ENCODE measurements at regions not wholly inside any gene's neighbourhood (a gene's known extent, or its start where the extent isn't known, plus 50 kb on each side); places are given as distances from the start of the nearest gene placed in this dataset.

- ChIA-PET CTCF (interaction anchor here (0.5 to 3.7 kb wide), 31 partner anchors 9 to 1210 kb away, joined by 3 to 64 read pairs (median 4); partner anchors contain the start of gene MTX2), POLR2A (no interaction called here)
- Mint-ChIP-seq H3K4me3 (ENCODE audit: unreplicated experiment) (no peak overlapping the region), H3K9me3 (ENCODE audit: unreplicated experiment) (no peaks in the 10 kb centered on the region), H3K27me3 (ENCODE audit: insufficient read depth, unreplicated experiment) (peaks cover 15% of the 10 kb centered on the region), H3K4me1 (ENCODE audit: low read depth, unreplicated experiment) (no peaks in the 10 kb centered on the region), H3K27ac (ENCODE audit: unreplicated experiment) (no peak overlapping the region), H3K36me3 (ENCODE audit: insufficient read depth, unreplicated experiment) (no peaks in the 10 kb centered on the region)
- DNase-seq = peak; percentile 76 to 85
- TF ChIP-seq CTCF (IDR thresholded peaks at IDR 0.05; ENCODE audit: insufficient read depth in 1 of 2, low read depth in 1 of 2, low read length in 1 of 2, severe bottlenecking in 1 of 2, unreplicated experiment in 1 of 2) = peak; percentile 88 to 91
- Histone ChIP-seq H3K4me1 (no peaks in the 10 kb centered on the region), H3K27me3 (replicated peaks; ENCODE audit: control insufficient read depth, insufficient read depth, low read length) (no peaks in the 10 kb centered on the region), H3K36me3 (ENCODE audit: control insufficient read depth, insufficient read depth, low read length) (no peaks in the 10 kb centered on the region), H3K9me3 (no peaks in the 10 kb centered on the region), H3K4me3 (ENCODE audit: low read depth, low read length) (no peak overlapping the region)
- no TSS peak for BruUV-seq (replicated peaks)
- intact Hi-C loops (cut with micrococcal nuclease; ENCODE audit: unreplicated experiment) = loop anchor here (1.0 to 10.0 kb wide), 3 partner anchors 180 to 328 kb away; no protein-coding TSS in a partner anchor
Measured at GRCh38 chr2:176454893-176455815, 185.9 kb downstream of the MTX2 start.

DNA sequence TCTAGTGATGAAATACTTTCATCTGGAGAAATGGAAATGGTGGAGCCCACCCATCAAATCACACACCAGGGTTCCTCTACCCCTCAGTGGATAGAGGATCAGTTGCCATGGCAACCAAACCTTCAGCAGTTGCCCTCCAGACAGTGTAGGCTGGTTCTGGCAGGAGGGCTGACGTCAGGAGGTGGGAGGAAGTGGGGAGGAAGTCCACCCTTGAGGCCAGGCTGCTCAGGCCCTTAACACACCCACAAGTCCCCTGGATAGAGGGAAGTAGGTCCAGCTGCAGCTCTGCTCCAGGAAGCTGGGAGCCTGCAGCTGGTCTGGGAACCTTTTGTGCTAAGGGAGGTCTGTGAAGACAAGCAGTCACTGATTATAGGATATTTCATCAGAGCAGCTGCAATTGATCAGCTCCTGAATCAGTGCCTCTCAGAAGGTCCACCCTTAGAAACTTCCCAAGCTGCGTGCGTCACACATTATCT is 186.6 kb downstream of the MTX2 start:
- Histone ChIP-seq H3K4me3 (ENCODE audit: low read depth, low read length) (no peak overlapping the region), H3K4me1 (no peaks in the 10 kb centered on the region), H3K27me3 (replicated peaks; ENCODE audit: control insufficient read depth, insufficient read depth, low read length) (no peaks in the 10 kb centered on the region), H3K9me3 (no peaks in the 10 kb centered on the region), H3K36me3 (ENCODE audit: control insufficient read depth, insufficient read depth, low read length) (no peaks in the 10 kb centered on the region)
- ChIA-PET POLR2A (no interaction called here), CTCF (interaction anchor here (1.1 to 3.7 kb wide), 5 partner anchors 11 to 335 kb away, joined by 3 to 64 read pairs (median 9); no protein-coding TSS in a partner anchor)
- Mint-ChIP-seq H3K4me1 (ENCODE audit: low read depth, unreplicated experiment) (no peaks in the 10 kb centered on the region), H3K27ac (ENCODE audit: unreplicated experiment) (no peak overlapping the region), H3K9me3 (ENCODE audit: unreplicated experiment) (no peaks in the 10 kb centered on the region), H3K36me3 (ENCODE audit: insufficient read depth, unreplicated experiment) (no peaks in the 10 kb centered on the region), H3K4me3 (ENCODE audit: unreplicated experiment) (no peak overlapping the region), H3K27me3 (ENCODE audit: insufficient read depth, unreplicated experiment) (peaks cover 15% of the 10 kb centered on the region)
- no TSS peak for BruUV-seq (replicated peaks)
- intact Hi-C loops (cut with micrococcal nuclease; ENCODE audit: unreplicated experiment) = loop anchor here (1.0 to 10.0 kb wide), 3 partner anchors 179 to 329 kb away; no protein-coding TSS in a partner anchor
- TF ChIP-seq CTCF (IDR thresholded peaks at IDR 0.05; ENCODE audit: insufficient read depth in 1 of 2, low read depth in 1 of 2, low read length in 1 of 2, severe bottlenecking in 1 of 2, unreplicated experiment in 1 of 2) = no peak
- DNase-seq = no peak

GRCh38 chr2:176457481-176457880 is 188.2 kb downstream of the MTX2 start:
- CTCF ChIA-PET = interaction anchor here (3.7 kb wide), 1 partner anchor 330 kb away, joined by 64 read pairs; no protein-coding TSS in a partner anchor

More at GRCh38 chr2:176457481-176457880, 188.2 kb downstream of the MTX2 start:
- no peak overlapping the region for H3K4me3 ChIP-seq (ENCODE audit: low read depth, low read length)
- no peaks in the 10 kb centered on the region for H3K4me1 ChIP-seq
- intact Hi-C loops (cut with micrococcal nuclease; ENCODE audit: unreplicated experiment) = loop anchor here (10.0 kb wide), 1 partner anchor 177 kb away; no protein-coding TSS in a partner anchor
- no peaks in the 10 kb centered on the region for H3K36me3 ChIP-seq (ENCODE audit: control insufficient read depth, insufficient read depth, low read length)
- Mint-ChIP-seq H3K9me3 (ENCODE audit: unreplicated experiment) (no peaks in the 10 kb centered on the region), H3K27ac (ENCODE audit: unreplicated experiment) (no peak overlapping the region), H3K4me3 (ENCODE audit: unreplicated experiment) (no peak overlapping the region), H3K27me3 (ENCODE audit: insufficient read depth, unreplicated experiment) (peaks cover 15% of the 10 kb centered on the region), H3K4me1 (ENCODE audit: low read depth, unreplicated experiment) (no peaks in the 10 kb centered on the region), H3K36me3 (ENCODE audit: insufficient read depth, unreplicated experiment) (no peaks in the 10 kb centered on the region)
- BruUV-seq (replicated peaks) = no TSS peak
- H3K27me3 ChIP-seq (replicated peaks; ENCODE audit: control insufficient read depth, insufficient read depth, low read length) = no peaks in the 10 kb centered on the region
- DNase-seq = no peak
- POLR2A ChIA-PET = no interaction called here
- TF ChIP-seq CTCF (IDR thresholded peaks at IDR 0.05; ENCODE audit: insufficient read depth in 1 of 2, low read depth in 1 of 2, low read length in 1 of 2, severe bottlenecking in 1 of 2, unreplicated experiment in 1 of 2) = no peak
- no peaks in the 10 kb centered on the region for H3K9me3 ChIP-seq

All from Caco-2 (cell line).